A673 (cell line): ENCODE measurements at regions not wholly inside any gene's neighbourhood (a gene's known extent, or its start where the extent isn't known, plus 50 kb on each side); places are given as distances from the start of the nearest gene placed in this dataset.

ENCODE experiments used
- CTCF ChIP-seq: fragments of 300-800, 200-600 bp; sonication (generic); conservative IDR thresholded peaks from 2 replicates; pipeline ENCODE4 v1.5.1; 2017; ENCODE audit warnings: low read depth, mild to moderate bottlenecking, antibody characterized with exemption, low read length, moderate library complexity, mixed read lengths
- EZH2 ChIP-seq: fragments of 200-600 bp; sonication (generic); IDR thresholded peaks from 2 replicates; pipeline ENCODE4 v1.6.1; 2017; ENCODE audit warnings: borderline replicate concordance, low read depth, mild to moderate bottlenecking, mixed read lengths, antibody characterized with exemption, low read length; ENCODE audit not compliant: poor library complexity, severe bottlenecking

DNA sequence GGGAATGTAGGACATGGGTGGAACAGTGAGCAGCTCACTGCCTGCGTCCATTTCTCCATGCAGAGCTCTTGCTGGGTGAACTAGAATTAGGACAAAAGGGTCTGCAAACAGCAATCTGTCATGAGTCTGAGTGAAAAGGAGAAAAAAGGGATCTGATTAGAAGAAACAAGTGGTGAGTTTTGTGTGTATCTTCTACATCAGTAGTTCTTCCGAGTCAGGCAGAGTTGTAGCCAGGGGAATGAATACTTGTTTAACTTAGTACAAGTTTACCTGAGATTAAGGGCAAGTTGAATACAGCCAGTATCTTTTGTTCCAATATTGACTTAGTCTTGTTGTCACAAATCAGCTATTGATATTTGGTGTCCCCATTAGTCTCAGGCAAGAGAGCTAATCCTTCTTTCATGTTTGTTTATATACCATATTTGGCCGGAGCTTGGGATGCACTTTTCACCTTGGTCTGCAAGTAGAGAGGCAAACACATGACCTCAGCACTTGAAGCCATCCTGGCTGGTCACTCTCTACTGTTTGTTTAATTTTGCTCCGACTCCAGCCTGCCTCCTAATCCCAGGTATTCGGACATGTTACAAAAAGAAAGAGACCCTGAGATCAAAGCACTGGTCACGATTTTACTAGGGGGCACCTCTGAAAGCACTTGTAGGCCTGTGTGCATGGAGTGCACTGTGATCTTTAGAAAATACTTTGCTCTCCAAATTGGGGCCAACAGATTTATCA, 211.0 kb upstream of the NT5C1B start:
- TF ChIP-seq CTCF: no peak
- TF ChIP-seq EZH2: no peak
